Eye (tissue), 1 donor: ENCODE measurements at regions not wholly inside any gene's neighbourhood (a gene's known extent, or its start where the extent isn't known, plus 50 kb on each side); places are given as distances from the start of the nearest gene placed in this dataset.
A peak's percentile ranks its signal among the peaks of the same experiment; 100 is the strongest.

Source experiments
- DNase-seq: peaks from one replicate; pipeline ENCODE4 v3.0.0-alpha.2; 2015

DNA sequence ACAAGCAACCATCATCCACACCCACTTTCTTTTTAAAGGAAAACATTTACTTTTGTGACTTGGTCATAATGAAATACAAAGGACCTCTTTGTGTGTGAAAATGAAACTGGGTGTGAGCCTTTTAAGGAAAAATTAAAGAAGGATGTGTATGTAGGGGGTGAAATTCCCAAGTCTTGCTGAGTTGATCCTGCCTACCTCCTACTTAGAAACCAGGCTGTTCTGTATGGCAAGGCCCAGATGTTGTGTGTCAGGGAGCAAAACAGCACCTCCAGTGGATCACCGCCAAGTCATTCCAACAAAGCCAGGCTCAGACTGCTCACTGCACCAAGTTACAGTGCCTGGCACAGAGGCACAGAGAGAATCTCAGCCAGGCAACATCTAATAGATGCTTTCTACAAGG lies 198.5 kb upstream of the FBN2 start:
- DNase-seq, result no peak

DNA sequence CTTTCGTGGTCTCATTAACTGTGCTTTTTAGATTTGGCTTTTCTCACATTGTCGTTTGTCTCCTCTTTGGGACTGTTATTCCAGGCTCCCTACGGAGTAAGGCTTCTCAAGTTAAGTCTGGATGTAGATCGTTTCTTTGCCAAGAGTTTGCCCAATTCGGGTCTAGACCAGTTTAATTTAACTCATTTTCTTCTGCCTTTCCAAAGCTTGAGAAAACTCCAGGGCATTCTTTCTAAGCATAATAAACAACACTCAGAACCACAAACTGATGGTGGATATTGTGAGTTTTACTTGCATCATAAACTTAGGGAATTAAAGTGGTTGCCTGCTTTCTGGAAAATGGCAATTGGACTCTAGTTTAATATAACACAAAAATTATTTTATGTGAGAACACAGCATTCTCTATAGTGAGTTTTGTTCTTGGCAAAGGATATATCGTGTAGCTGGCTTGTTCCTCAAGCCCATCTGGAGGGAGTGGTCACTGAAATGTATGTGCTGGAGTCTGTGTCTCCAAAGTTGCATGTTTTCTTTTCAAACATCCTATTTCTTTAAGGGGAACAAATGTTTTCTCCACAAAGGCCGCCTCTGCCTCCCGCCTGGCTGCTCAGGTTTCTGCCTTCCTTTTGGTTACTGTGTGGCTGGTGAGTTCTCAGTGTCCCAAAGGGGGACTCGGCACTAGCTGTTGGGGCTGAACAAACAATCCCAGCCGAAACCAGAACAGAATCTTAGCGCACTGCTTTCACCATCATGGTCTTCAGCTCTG lies 211.3 kb upstream of the FBN2 start:
- DNase-seq, result peak; percentile 49

DNA sequence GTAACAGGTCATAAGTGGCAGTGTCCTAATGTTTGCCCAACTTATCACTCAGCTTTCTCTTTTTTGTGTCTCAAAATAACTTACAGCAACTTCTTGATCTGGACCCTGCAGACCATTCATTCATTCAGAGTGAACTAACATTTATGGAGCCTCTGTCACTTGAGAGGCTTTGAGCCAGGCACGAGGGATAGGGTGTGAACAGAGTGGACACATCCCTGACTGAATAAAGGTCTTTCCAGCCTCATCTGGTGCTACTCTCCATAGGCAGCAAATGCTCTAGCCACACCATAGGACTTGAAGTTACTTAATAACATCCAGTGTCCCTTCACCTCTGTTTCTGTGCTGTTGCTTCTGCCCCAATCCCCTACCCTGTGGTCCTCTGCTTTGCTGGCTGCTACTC lies 212.1 kb upstream of the FBN2 start:
- DNase-seq, result no peak

DNA sequence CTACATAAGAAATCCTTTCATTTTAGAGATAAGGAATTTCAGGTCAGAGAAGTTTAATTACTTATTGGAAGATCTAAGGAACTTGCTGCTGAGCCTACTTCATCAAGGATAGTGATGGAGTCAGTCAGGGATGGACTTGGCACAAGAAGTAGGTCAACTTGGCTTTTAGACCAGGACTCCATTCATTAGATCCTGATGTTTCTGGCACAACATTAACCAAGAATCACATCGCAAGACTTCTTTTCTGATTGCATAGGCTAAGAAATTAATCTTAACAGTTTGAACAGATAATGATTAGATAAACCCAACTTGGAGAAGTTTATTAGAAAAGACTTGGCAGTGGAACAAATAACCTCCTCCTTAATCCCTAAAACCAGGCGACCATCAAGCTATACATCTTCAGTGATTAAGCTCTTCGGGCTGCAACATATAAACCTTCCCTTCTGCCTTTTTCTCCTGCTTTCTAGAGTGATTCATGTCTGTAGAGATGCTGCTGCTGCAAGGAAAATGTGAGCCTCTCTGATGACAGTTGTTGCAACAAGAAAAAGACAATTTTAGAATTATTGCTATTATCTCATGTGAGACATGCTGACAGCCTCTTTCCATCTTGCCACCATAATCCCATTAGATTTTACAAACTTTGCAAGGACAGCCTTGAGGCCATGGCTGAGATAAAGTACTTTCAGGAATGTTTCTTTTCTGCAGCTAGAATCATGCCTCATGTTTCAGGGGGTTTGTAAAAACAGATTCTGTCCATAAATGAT lies 207.9 kb upstream of the SLC27A6 start:
- DNase-seq, result no peak

DNA sequence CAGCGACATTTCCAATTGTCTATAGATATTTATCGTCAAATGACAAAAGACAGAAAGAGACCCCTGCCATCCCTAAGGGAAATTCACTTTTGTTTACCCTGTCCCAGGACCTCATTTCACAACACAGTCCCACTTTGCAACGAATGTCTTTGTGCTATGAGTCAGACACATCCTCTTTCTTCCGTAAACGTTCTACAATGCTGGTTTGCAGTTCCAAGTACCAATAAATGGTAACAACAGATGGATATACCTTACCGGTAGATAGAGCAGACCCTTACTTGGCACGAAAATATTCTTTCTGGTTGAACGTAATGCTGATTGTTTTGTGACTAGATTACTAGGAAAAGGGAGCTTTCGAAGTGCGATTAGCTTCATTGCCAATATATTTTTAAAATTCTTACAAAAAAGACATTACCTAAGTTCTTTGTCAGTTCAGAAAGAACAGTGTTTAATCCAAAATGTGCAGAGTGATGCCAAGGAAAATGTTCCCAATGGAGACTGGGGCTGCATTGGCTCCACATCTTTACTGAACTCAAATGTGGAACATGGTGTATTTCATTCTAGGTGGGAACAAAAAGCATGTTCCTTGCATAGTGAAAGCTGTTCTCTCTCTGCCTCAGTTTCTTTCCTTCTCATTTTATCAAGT lies 202.5 kb upstream of the SLC27A6 start:
- no peak for DNase-seq

DNA sequence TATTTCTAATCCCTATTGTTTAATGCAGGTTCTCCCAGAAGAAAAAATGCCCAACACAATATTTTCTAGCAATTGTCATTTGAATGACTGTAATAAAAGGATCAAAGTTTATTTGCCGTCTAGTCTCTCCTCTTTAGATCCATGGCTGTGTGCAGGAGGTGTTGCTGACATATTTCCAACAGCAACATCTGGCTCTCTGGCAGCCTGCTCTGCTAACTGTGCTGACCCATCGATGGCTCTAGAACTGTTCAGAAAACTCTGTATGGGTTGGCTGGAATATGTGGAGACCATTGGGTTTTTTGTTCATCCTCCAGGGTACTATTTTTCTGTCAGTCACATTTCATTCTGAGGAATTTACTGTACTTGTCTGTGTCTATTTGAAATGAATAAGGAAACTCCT lies 202.0 kb upstream of the SLC27A6 start:
- DNase-seq, result no peak

DNA sequence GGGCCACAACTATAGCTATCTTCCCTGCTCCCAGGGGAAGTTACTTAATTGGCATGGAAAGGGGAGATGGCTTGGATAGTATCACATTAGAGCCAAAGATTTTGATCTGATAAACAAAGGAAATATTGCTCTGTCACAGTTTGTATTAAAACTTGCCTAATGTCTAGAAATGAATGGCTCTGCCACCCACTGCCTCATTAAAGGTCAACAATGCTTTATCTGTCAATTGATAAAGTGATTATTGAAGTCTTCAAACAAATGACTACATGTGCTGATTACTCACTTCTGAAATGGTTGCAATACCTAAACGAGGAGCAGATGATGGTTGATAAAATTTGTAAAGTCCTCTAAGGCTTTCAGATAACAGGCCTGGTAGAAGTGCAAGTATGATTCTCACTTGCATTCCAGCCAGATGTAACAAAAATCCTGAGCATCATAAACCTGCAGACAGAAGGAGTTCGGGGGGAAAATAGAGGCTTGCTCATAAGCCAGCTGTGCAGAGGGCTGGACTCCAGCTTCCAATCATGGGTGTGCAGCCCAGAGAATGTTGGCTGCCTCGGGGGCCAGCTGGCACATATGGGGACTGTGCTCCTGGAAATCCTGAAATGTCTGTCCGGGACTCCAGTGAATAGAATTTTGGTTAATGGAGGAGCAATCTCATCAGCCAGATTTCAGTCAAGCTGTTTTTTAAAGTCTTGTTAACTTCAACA lies 200.5 kb upstream of the SLC27A6 start:
- no peak for DNase-seq

DNA sequence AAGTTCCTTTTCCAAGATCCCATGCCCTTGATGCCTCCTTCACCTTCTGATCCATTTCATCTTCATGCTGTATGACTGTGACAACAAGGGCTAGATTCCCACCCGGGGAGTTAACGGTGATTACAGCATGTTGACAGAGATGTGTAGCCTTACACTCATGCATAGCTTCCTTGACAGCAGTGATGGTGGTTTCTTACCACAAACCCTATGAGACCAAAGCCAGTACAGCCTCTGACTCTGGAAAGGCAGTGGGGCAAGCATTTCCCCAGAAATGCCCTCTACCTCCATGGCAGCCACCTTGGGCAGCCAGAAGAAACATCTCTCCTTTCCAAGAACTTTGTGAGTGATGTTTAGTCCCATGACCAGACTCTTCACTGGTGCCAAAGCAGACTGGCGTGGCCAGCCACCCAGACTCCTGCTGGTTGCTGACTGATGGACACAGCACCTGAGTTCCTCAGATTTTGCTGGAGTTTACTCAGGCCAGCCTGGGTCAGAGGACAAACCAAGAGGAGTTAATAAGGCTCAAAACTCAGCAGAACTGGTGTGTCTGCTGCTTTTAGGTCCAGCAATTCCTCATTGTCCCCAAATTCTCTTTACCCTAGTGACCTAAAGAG lies 199.7 kb upstream of the SLC27A6 start:
- no peak for DNase-seq

DNA sequence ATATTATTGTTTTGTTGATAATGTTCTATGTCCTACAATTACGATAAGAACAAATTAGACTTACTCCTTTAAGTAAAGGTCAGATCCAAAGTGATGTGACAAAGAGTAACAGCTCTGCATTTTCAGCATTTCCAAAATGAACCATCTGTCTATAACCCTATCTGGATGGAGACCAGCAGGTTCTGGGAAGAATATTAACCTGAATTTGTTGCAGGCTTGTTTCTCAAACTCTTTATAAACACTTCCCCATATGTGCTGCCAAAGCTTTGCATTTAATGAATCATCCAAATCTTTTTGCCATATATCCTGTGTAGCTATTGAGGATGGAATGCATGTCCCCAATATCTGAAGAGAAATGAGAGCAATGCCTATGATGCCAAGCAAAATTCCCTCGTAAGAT lies 198.9 kb upstream of the SLC27A6 start:
- no peak for DNase-seq

DNA sequence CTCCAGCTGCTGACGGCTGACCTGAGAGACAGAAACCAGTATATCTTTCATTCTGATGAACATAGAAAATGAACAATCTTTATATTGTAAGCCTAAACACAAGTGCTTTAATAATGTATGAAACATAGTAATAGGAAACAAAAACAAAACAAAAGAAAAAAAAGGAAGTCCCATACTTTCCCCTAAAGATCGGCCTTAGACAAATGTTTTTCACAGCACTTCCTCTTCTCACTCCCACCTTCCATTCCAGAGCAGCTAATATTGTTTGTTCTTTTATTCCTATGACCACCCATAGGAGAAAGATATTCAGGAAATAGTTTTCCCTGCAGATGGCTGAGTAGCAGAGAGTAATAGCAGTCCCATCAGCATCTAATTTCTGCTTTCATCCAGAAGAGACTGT lies 194.4 kb upstream of the SLC27A6 start:
- no peak for DNase-seq

DNA sequence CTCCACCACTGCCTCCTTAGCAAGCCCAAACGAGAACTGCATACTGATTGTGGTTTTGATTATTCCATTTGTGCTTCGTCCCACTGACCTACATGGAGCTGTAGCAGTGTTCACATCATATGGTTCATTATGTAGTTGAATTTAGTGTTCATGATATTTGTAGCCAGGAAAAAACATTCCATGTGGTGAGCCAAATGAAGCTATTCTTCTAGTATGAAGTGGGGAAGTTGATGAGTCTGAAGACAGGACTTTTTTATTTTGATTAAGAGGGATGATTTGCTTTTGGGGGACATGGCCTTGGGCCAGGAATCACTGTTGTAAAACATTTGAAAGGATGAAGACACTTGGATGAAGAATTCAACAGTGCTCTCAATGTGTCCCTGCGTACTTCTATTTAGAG lies 192.9 kb upstream of the SLC27A6 start:
- DNase-seq, result peak; percentile 29

DNA sequence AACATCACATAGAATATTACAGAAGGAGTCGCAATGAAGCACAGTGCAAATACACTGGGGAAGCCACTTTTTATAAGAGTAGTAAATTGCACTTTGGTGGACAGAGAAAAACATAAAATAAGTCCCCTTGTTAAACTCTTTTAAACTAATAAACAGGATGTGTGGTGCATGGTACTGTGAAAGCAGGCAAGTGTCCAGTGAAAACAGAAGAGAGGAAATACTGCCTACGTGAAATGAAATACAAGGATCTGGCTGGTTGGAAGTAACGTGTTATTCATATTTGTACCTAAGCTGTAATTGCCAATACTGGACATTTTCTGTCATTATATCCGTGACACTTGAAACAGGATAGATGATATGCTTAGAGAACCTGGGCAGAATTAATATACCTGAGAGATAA lies 191.9 kb upstream of the SLC27A6 start:
- DNase-seq, result no peak

DNA sequence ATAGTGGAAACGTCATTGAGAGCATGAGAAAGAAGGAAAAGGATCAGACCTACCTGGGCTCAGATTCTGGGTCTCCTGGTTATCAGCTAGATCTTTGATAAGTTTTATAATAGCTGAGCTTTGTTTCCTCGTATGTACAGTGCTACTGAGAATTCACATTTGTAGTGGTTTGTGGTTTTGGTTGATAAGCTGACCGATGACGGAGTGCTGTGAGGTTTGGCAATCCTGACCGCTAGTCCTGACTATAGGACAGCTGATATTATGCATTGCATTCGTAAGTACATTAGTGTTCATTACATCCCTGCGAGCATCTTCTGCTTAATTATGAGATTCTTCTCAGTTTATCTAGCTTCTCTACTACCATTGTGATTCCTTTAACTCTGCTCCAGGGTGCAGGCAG lies 190.7 kb upstream of the SLC27A6 start:
- DNase-seq, result no peak

DNA sequence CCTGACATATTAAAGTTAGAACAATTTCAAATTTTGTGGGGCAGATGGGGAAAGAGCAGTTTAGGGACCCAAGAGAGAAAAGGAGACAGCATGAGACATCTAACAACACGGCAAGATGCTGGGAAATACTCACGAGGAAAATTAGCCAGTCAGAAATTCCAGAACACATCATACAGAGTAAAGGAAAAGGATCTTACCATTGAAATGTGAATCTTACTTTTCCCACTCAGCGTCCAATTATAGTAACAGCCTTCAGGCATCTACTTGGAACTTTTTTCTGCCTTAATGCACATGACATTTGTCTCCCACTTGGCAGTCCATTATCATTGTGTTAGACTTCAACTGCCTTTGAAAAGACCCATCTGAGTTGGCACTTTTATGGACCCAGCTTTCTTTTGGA lies 189.7 kb upstream of the SLC27A6 start:
- no peak for DNase-seq

DNA sequence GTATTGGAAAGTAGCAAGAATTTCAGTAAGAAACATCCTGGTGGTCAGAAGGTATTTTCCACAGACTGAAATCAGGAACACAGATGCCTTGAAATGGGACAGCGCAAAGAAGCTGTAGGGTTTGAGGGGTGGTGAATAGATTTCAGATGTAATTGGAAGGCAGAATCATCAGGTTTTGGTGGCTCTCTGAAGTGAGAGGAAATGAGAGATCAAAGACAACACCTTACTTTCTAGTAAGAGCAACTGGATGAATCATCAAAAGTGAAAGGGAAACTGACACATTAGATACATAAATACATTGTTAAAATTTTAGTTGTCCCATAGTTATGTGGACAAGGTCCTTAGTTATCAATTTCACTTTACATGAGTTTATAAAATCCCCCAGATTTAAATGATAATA lies 188.2 kb upstream of the SLC27A6 start:
- no peak for DNase-seq

DNA sequence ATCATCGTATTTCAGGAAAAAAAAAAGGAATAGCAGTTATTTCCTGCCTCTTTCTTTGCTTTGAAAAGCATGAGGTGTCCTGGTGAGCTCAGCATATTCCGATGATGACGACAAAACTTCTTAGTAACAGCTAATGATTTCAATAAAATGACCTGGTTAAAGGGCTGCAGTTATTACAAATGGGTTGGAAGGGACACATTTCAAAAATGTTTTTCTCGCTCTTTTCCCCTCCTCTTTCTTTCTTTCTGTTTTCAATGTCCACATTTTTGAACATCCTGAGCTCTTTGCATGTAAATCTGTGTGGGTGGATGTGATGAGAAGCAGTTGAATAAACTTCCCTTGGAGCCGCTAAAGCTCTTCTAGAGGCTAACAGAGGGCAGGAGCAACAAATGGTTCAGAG lies 186.8 kb upstream of the SLC27A6 start:
- DNase-seq, result peak; percentile 30

DNA sequence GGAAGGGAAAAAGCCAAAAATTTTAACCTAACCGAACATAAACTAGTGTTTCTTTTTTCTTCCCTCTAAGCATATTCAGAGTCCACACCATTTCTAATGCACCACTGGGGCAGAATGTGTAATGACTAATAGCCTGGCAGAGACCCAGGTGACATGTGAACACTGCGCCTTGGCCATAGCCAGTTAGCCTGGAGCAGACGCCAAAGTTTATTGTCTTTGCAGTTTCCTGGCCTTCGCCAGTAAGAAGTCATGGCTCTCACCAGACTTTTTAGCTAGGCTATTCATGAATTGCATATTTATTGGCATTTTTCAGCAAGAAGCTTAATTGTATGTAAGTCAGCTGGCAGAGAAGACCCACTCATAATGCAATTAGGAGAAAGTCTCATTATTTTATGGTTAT lies 182.8 kb upstream of the SLC27A6 start:
- DNase-seq, result peak; percentile 23

DNA sequence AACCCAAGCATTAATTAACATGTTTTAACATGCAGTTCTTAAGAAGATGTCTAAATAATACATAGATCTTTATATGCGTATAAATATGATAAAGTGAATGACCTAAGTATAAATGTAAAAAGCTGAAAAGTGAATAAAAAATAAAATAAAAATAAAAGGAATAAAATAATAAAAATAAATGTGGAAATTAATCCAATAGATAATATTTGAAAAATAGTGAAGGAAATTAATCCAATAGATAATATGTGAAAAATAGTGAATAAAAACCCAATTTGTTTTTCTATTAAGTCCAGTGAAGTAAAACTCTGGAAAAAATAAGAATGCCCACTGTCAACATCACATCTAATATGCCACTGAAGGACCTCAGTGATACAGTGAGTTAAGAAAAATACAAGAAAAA lies 180.6 kb upstream of the SLC27A6 start:
- no peak for DNase-seq

DNA sequence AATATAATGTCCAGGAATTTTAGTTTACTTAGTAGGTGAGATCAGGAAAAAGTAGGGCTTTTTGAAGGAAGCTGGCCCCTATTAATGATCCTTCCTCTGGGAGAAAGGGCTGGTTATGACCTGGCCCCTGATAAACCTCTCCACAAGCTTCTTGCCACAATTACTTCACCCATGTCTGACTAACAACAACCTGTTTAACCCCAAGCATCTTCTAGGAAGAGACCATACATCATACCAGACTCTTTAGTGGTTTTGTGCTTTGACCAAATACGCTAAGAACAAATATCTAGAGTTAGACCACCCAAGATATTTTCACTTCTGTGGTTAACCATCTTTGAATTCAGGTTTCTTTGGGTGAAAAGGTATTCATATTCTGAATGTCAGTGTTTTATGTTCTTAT lies 174.0 kb upstream of the SLC27A6 start:
- DNase-seq, result no peak

DNA sequence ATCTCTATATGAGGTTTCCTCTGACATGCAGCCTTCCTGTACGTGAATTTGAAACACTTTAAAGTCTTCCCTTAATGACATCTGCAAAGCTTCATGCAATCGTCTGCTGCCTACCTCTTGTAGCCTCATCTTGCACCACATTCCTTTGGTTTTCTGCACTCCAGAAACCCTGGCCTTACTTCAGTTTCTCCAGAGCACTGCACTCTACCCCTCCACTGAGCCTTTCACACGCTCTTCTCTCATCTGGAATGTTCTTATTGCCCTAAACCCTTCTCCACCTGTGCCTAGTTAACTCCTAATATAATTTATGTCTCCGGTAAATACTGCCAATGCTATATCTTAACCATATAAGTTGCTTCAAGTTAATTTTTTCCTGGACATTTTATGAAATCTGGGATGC lies 168.8 kb upstream of the SLC27A6 start:
- DNase-seq, result no peak

DNA sequence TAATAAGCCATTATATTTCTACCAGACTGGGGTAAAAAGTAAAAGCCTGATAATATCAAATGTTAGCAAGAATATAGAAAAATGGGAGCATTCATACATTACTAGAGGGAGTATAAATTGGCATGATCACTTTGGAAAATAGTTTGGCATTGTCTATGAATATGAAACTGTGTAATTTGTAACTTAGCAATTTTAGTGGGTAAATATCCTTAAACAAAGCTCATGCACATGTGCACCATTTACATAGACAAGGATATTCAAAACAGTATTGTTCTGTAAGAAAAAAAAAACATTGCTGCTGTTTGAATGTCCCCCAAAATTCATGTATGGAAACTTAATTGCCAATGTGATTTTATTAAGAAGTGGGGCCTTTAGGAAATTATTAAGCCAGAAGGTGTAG lies 166.4 kb upstream of the SLC27A6 start:
- no peak for DNase-seq

DNA sequence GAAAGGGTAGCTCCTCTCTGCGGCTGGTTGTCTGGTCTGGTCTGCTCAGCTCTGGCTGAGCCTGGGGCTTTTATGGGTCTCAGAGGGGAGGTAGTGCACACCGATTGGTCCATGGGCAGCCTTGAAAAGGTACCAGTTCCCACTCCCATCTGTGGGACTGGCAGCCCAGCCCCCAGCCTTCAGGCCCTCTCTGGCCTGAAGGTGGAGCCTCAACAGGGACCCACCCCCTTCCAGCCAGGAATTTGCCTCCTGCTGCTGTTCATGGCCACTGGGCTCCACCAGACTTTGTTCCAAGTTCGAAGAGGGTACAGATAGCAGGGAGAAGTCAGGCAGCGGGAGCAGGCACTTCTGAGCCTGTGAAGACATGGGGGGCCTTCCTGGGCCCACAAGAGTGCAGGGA lies 165.3 kb upstream of the SLC27A6 start:
- DNase-seq, result no peak

DNA sequence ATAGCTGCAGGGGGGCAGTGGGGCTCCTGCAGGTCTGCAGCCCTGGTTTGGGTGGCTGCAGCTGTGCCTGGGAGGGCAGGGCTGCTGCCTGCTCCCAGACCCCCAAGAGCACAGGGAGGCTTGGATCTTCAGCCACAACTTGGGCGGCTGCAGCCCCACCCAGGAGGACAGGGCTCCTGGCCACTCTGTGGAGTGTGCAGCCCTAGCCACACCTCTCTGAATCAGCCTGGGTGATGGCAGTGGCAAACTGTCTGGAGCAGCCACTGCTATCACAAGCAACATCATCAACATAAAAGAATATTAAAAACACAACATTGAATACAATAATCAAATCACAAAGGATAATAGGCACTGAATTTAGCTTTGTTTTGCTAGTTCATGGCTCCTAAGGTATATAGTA lies 164.9 kb upstream of the SLC27A6 start:
- DNase-seq, result no peak
